NCI-H128 (cell line): ENCODE measurements at regions not wholly inside any gene's neighbourhood (a gene's known extent, or its start where the extent isn't known, plus 50 kb on each side); places are given as distances from the start of the nearest gene placed in this dataset.
"Not testable (repeated sequence)": the region's sequence is repeated elsewhere in the genome, so short reads cannot be mapped to it uniquely, and the experiment has no call there.

Experiments
- DNase-seq: peaks from one replicate; lab custom pipeline; 2025; ENCODE audit not compliant: unreplicated experiment; lab: John Stamatoyannopoulos, UW

- no peak for DNase-seq
Observed at GRCh38 chr2:192413812-192414681, 219.3 kb upstream of the TMEFF2 start.

- not testable (repeated sequence) for DNase-seq
Observed at GRCh38 chr2:192412866-192413265, 218.1 kb upstream of the TMEFF2 start.

DNA sequence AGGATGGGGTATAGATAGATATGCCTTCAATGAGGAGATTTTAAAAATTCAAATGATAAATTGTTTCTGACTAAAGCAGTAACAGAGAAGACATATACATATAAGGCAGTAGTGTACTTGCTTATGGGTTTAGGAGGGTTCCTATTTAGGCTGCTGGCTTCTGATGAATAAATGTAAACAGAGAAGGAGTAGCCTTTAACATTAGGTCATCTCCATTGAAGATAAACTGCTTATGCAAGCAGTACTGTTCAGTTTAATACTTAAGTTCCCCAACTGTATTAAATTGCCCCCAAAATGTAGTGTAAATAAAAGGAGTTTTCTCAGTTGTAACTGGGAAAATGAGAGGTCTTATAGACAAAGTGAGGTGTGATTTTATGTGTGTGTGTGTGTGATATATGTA lies 217.7 kb upstream of the TMEFF2 start:
- DNase-seq: no peak

GRCh38 chr2:192411755-192412154 lies 217.0 kb upstream of the TMEFF2 start:
- DNase-seq: no peak

DNA sequence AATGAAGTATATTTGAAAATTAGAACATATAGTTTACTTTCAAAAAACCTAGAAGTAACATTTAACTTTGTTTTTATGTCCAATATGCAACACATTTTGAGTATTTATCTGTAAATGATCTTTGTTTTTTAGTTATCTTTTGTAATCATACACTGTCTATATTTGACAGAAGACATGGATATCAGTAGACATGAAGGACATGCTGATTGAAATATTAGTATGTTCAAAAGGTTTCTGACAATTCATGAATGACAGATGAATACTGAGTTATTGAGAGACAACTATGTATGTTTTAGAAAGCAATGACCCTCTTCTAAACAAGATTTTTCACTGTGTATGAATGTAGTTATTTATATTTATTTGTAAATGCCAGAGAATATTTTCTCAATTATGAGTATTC lies 215.6 kb upstream of the TMEFF2 start:
- DNase-seq: no peak

GRCh38 chr2:192407692-192408091 lies 213.0 kb upstream of the TMEFF2 start:
- DNase-seq: no peak

- no peak for DNase-seq
Observed at GRCh38 chr2:192398236-192398635, 203.5 kb upstream of the TMEFF2 start.

GRCh38 chr2:192394605-192395004 lies 199.9 kb upstream of the TMEFF2 start:
- DNase-seq: no peak

DNA sequence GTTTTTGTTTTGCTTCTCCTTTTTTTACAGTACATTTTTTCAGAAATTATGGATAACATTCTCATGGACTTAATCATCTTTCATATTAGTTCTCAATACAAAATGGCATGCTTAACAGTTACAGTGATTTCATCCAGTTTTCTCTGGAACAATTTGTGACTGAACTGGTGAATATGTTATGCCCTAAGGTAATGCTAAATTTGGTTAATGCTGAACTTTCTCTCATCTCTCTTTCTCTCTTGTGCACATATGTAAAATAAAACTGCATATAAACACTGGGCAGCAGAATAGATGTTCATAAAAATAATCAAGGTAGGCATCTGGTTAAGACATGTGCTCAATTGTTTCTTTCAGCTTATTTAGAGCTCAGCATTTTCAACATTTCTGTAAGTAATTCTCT lies 196.3 kb upstream of the TMEFF2 start:
- no peak for DNase-seq

DNA sequence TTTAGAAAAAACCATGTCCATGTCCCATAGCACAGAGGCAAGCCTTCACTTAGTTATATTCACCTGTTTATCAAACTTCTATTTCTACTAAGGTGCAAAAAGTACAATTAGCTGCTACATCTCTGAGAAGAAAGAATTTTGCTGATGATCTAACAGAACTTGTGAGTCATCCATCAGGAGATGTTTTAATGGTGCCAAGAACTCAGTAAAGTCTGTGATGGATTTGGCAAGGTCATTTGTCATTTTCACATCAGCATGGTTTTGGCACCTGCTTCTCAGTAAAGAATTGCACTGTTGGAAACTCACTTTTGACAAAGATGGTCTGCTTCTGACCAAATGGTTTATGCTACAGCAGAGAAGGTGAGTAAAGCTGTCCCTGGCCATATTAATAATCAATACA lies 195.7 kb upstream of the TMEFF2 start:
- DNase-seq: no peak

- DNase-seq: not testable (repeated sequence)
Observed at GRCh38 chr2:192384191-192384590, 189.5 kb upstream of the TMEFF2 start.

DNA sequence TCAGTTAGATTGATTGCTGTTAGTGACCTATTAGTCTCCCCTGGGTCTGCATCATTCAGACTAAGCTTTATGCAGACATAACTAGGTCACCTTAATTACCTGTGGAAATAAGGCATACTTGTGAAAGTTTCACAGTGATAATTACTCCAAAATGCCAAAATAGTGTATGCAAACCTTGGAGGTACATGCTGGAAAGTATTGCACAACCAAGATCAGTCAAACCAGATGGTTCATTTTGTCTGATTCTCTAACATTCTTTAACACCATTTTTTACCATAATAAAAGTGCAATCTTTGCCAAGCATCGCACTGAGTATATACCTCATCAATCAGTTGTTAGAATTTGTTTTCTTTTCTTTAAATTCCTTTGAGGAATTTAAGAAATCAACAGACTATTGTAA lies 186.3 kb upstream of the TMEFF2 start:
- no peak for DNase-seq

- no peak for DNase-seq
Observed at GRCh38 chr2:192379736-192380135, 185.0 kb upstream of the TMEFF2 start.

DNA sequence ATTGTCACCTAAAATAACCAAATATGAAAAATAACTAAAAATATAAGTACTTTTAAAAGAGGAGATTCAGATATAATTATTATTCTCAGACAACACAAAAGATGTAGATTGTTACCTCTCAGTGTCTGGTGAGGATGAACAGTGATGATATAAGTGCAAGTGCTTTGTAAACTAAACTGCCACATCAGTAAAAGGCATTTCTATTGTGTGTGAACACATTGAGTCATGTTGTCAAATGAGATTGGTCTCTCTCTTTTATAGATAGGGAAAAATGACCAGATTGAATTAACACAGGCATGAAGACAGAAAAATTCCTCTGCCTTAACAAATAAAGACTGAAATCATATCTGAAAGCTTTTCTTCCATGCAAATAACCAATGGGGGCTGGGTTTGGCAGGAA lies 182.4 kb upstream of the TMEFF2 start:
- no peak for DNase-seq

DNA sequence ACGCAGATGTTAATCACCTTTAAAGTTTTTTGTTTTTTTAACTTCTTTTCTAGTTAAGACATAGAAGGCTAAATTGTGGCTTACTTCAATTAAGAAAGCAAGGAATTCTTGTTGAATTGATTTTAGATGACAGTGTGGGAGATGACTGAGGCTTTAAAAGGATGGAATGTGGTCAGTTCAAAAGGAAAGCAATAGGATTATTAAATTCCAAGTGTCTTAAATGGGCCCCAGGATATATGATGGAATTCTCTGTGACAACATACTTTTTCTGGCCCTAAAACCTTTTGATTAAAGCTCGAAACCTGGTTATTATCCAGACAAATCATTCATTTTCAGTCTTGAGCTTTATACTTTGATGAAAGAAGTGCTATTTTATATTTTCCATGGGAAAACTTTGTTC lies 179.0 kb upstream of the TMEFF2 start:
- no peak for DNase-seq

DNA sequence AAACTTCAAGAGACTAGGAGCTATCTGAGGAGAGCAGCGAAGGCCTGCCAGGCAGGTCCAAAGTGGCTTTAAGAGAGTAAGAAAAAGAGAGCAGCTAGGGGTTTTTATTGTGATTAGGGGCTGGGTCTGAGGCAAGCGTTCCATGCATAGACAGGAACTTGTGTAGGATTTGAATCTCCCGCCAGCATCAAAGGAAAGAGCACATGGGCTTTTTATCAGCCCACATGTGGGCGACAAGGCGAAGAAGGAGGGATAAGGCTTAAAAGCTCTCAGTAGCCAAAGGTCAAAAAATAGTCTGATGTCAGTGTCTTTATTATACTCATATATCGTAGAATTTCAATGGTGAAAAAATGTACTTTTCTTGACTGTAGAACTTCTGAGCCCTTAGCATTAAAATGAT lies 178.5 kb upstream of the TMEFF2 start:
- no peak for DNase-seq

- no peak for DNase-seq
Observed at GRCh38 chr2:192369969-192370368, 175.2 kb upstream of the TMEFF2 start.

GRCh38 chr2:192357217-192357616 lies 162.5 kb upstream of the TMEFF2 start:
- DNase-seq: no peak

DNA sequence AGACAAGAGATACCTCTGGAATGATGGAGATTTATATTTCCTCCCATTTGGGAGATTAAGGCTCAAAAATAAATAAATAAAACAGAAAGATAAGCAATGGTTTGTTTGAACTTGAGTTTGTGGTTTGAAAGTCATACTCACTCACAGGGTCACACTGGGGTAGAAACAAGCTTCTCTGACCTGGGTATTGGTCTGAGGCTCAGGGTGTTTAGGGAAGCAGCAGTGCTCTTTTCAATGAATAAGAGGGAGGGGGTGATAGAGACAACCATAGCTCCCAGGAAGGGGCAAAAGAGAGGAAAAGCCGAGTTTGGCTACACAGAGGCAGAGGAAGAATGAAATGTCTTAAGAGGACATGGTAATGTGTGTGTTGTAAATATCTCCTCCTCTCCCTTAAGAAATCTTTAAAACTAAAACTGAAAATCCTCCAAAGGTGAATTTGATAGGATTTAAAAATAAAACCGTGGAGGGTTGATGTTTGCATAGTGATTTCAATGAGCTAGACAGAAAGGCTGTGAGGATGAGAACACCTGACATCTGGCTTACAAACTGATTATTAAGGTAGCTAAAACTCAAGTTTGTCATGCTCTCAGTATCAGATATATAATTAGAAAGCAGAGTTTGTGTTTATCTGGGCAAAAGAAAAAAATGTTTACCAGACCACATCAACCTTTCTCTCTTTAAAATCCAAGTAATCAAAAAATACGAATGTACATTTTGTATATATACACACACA lies 159.9 kb upstream of the TMEFF2 start:
- DNase-seq: no peak

GRCh38 chr2:192347542-192347941 lies 152.8 kb upstream of the TMEFF2 start:
- DNase-seq: no peak

- DNase-seq: no peak
Observed at GRCh38 chr2:192345287-192345686, 150.6 kb upstream of the TMEFF2 start.

DNA sequence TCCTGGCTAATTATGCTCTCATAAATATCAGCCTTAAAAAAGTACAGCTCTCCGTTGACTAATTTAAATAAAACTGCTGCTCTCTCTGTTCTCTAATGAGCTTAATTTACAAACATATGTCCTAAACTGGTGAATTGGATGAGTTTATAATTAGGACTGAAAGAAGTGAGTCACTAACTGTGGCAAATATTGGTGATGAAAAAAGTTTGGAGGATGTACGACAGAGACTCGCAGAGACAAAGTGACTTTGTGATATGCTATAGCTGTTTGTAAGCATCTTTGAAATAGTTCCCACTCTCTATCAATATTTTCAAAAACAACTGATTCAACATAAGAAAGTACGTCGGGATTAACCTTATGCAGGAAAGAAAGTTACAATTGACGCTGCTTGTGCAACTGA lies 138.9 kb upstream of the TMEFF2 start:
- no peak for DNase-seq
